ENCODE measurements at regions not wholly inside any gene's neighbourhood (a gene's known extent, or its start where the extent isn't known, plus 50 kb on each side); places are given as distances from the start of the nearest gene placed in this dataset.
"Not testable (repeated sequence)": the region's sequence is repeated elsewhere in the genome, so short reads cannot be mapped to it uniquely, and the experiment has no call there.

DNA sequence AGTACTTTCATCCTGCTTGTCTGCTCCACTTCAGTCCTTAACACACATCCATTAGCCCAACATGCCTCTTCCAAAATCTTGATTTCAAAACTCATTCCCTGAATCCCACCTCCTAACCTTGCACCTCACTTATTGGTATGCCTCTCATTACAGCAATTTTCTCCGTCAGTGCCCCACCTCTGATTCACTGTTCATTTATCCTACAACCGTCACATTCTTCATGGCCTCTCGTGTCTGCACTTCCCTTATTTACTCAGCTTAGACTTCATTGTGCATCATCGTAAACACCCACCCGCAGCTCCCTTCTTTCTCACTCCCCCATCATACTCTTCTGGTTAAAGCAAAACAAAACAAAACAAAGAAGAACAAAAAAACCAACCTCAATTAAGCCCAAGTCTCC lies 160.6 kb upstream of the HMGA2 start:
- H3K4me3 ChIP-seq (ENCODE audit: low read length) = no peak overlapping the region

DNA sequence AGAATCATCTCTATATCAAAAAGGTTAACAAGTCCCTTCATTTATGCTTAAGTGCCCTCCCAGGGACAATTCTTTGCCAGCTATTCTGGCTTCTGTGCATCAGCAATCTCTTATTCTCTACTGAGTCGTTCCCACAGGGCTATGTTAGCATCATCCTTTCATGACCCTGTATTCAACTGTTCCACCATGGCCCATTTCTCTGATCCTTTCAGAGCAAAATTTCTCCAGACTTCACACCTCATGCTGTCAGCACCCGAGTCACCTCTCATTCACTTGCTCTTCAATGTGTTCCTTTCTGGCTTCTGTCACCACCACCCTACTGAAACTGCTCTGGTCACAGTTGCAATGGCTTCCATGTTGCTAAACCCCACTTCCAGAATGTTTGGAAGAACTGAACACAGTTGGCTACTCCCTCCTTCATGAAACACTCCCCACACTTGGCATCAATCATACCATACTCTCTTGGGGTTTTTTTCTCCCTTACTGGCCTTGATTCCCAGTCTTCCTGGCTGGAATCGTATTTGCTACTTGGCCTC lies 159.5 kb upstream of the HMGA2 start:
- DNase-seq (ENCODE audit: low read depth, low spot score) = no peak

More for the DNA sequence above, 160.6 kb upstream of the HMGA2 start:
- no peak for DNase-seq (ENCODE audit: low read depth, low spot score)

DNA sequence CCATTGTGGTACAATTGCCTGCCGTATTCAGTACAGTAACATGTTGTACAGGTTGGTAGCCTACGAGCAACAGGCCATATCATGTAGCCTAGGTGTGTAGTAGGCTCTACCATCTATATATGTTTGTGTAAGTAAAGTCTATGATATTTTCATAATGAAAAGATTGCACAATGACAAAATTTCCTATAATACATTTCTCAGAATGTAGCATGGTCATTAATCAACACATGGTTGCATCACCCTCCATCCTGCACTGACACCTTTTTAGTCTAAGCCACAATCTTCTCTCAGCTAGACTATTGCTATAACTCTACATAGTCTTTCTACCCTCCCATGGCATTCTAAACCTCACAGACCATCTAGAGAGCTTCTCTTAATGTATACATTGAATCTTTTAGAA lies 158.5 kb upstream of the HMGA2 start:
- DNase-seq (ENCODE audit: low read depth, low spot score) = no peak
- H3K4me3 ChIP-seq (ENCODE audit: low read length) = no peak overlapping the region

More for the DNA sequence above, 159.5 kb upstream of the HMGA2 start:
- no peak overlapping the region for H3K4me3 ChIP-seq (ENCODE audit: low read length)

GRCh38 chr12:65666876-65667275 lies 157.4 kb upstream of the HMGA2 start:
- DNase-seq (ENCODE audit: low read depth, low spot score) = no peak
- H3K4me3 ChIP-seq (ENCODE audit: low read length) = no peak overlapping the region

DNA sequence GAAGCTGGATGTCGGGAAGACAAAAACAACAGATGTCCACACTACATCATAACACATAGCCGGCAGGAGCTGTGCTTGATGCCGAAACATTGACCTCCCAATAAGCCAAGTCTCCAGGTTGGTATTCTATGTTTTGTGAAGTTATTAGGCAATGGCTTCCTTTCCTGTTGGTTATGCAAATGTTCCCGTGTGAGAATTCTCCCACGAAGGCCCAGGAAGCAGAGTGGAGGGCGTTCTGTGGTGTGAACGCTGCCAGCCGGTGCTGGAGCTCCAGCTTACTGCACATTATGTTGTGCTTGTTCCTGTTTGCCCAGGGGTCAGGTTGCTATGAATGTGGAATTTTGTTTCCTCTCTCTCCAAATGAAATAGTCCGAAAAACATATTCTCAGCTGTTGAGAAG lies 156.4 kb upstream of the HMGA2 start:
- no peak overlapping the region for H3K4me3 ChIP-seq (ENCODE audit: low read length)
- DNase-seq (ENCODE audit: low read depth, low spot score) = no peak

DNA sequence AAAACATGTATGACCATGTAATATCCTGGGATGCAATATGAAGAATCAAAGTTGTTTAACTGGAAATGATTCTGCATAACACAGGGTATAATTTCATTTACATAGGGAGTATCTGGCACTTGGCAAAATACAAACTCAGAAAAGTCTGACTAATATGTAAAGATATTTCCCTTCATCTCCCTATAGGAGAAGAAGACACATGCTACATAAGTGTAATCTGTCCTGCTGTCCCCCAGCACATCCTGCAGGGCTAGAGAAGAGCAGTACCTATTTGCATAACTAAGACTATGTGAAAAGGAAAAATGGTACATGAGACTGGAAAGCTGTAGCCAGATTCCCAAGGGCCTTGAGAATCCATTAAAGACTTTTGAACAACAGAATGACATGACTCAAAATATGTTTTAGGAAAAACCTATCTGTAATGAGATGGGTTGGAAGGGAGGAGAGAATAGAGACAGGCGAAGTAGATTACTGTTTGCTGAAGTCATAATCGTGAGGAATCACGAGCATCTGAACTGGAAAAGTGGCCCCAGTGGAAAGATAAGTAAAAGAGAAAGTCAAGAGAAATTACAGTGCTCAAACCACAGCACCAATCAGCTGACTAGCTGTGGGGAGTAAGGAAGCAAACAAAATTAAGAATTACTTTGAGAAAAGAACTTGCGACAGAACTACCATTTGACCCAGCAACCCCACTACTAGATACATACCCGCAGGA lies 155.1 kb upstream of the HMGA2 start:
- DNase-seq (ENCODE audit: low read depth, low spot score) = no peak
- no peak overlapping the region for H3K4me3 ChIP-seq (ENCODE audit: low read length)

GRCh38 chr12:65670775-65671174 lies 153.5 kb upstream of the HMGA2 start:
- H3K4me3 ChIP-seq (ENCODE audit: low read length) = no peak overlapping the region
- DNase-seq (ENCODE audit: low read depth, low spot score) = no peak

- no peak overlapping the region for H3K4me3 ChIP-seq (ENCODE audit: low read length)
- DNase-seq (ENCODE audit: low read depth, low spot score) = no peak
Observed at GRCh38 chr12:65672441-65672840, 151.8 kb upstream of the HMGA2 start.

DNA sequence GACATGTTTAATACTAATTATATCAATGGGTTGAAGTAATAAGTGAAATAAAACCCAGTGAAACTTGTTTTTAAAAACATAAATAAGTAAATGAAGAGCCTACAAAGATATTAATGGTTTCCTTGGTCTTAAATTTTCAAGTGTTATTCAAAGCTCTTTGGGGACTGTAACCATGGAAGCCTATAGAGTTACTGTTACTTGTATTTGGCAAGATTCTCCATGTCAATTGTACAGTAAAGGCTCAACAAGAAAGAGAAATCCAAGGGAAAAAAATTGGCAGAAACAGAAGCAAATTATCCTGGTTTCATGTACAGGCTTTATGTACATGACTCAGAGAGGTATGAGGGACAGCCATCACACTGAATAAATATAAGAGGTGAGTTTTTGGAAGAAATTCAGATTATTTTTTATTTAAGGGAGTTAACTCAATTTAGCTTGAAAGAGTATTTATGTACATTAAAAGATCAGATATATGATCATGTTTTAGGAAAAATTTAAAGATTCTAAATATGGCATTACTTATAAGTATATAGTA lies 151.1 kb upstream of the HMGA2 start:
- DNase-seq (ENCODE audit: low read depth, low spot score) = no peak
- no peak overlapping the region for H3K4me3 ChIP-seq (ENCODE audit: low read length)

GRCh38 chr12:65673732-65674131 lies 150.6 kb upstream of the HMGA2 start:
- DNase-seq (ENCODE audit: low read depth, low spot score) = no peak
- no peak overlapping the region for H3K4me3 ChIP-seq (ENCODE audit: low read length)

GRCh38 chr12:65675141-65675621 lies 149.1 kb upstream of the HMGA2 start:
- no peak for DNase-seq (ENCODE audit: low read depth, low spot score)
- no peak overlapping the region for H3K4me3 ChIP-seq (ENCODE audit: low read length)

GRCh38 chr12:65678172-65678571 lies 146.1 kb upstream of the HMGA2 start:
- not testable (repeated sequence) for DNase-seq (ENCODE audit: low read depth, low spot score); H3K4me3 ChIP-seq (ENCODE audit: low read length)

DNA sequence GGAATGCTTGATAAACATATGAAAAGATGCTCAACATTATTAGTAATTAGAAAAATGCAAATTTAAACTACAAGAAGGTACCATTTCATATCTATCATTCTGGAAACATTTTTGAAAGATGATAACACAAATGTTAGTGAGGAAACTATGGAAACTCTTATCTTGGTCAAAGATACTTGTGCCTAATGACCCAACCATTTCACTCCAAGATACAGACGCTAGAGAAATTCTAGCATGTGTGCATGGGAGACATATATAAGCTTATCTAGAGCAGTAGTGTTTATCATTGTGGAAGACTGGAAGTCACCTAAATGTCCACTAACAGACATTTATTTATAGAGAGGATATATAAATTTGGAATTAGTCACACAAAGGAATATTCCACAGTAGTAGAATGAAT lies 143.1 kb upstream of the HMGA2 start:
- H3K4me3 ChIP-seq (ENCODE audit: low read length) = no peak overlapping the region
- DNase-seq (ENCODE audit: low read depth, low spot score) = no peak

GRCh38 chr12:65682112-65682511 lies 142.2 kb upstream of the HMGA2 start:
- no peak overlapping the region for H3K4me3 ChIP-seq (ENCODE audit: low read length)
- no peak for DNase-seq (ENCODE audit: low read depth, low spot score)

DNA sequence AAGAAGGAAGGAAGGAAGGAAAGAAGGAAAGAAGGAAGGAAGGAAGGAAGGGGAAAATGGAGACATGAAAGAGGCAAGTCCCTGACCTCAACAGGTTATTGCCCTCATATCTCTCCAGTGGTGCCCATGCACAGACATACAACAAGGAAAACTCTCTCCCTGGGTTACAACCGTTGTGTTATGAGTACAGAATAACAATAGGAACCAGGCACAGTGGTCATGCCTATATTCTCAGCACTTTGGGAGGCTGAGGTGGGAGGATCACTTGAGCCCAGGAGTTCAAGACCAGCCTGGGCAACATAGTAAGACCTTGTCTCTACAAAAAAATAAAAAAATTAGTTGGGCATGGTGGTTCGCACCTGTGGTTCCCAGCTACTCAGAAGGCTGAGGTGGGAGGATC lies 139.4 kb upstream of the HMGA2 start:
- DNase-seq (ENCODE audit: low read depth, low spot score) = no peak
- no peak overlapping the region for H3K4me3 ChIP-seq (ENCODE audit: low read length)

- H3K4me3 ChIP-seq (ENCODE audit: low read length) = no peak overlapping the region
- peak; percentile 6 for DNase-seq (ENCODE audit: low read depth, low spot score)
Observed at GRCh38 chr12:65685514-65685913, 138.8 kb upstream of the HMGA2 start.

DNA sequence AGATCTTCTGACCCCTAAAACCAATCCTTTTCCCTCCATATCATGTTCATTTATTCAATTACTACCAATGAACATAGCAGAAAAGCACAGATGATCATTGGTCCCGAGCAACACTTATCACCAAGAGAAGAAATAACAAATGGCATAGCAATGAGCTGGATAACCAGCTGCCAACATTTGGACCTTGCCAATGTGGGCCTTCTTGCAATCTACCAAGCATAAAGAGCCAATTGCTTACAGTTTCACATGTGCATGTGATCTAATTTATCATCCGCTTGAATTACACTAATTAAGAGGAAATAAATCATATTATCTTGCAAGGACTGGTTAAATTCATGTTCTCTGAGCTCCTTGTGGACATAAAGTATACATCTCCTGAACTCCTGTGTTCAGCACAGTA lies 134.8 kb upstream of the HMGA2 start:
- no peak for DNase-seq (ENCODE audit: low read depth, low spot score)
- no peak overlapping the region for H3K4me3 ChIP-seq (ENCODE audit: low read length)

DNA sequence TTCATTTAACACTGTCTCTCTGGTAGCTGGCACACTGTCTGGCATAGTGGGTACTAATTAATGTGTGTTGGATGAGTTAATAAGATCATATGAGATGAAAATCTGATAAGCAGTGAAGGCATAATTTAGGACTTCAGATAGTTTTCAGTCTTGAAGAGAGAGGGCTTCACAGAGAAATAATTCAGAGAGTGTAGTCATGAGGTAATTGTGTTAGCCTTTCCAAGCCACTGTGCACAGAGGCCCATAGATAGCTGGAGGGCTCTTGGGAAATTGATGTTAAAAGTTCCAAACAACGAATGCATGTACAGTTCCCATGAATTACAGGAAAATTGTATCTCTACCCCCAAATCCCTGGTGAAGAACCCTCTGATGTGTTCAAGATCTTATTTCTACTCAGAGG lies 133.8 kb upstream of the HMGA2 start:
- DNase-seq (ENCODE audit: low read depth, low spot score) = no peak
- H3K4me3 ChIP-seq (ENCODE audit: low read length) = no peak overlapping the region

DNA sequence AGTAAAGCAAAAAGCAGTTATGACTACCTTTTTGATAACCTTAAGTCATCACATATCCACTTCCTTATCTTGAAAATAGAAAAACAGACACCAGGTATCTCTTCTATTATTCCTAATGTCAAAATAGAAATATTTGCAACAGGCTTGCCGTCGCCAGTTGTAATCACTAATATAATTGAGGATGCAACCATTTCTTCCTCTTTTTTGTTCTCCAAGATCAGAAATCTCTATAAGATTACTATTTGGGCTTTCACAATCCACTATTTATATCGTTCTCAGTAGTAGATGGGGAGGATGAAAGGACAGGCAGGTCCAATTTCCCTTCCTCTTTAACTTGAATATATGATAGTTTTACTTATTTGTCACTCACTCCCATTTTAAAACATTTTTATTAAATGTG lies 130.2 kb upstream of the HMGA2 start:
- H3K4me3 ChIP-seq (ENCODE audit: low read length) = no peak overlapping the region
- no peak for DNase-seq (ENCODE audit: low read depth, low spot score)

DNA sequence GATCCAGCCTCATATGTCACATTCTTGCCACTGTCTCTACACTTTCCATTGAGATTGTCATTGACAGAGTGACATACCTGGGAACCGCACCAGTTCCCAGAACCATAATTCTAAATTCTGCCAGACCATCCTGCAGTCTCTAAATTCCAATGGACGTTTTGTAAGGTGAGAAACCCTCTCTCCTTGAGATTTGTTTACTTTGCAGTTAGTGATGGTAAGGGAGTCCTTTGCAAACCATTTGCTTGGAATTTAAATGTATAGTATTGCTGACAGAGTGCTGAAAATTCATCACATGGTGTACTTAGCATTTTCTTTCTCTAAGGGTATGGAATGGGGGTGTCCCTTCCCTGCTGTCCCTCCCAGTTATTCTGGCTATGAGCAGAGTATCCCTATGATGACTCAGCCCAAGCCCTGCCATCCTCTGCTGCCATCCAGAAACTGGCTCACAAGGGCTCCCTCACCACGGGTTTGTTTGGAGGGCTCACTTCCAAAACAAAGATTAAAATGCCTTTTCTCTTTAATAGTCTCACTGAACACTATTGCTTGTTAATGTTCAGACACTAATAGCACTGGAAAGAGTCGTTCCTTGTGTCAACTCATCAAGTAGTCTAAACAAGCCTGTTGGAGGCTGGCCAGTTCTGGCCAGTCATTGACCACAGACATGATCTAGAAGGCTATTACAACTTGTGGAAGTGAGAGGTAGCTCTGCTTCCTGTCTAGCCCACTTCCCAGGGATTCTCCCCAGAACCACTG lies 129.0 kb upstream of the HMGA2 start:
- H3K4me3 ChIP-seq (ENCODE audit: low read length) = no peak overlapping the region
- DNase-seq (ENCODE audit: low read depth, low spot score) = no peak

Measured in Jurkat, Clone E6-1 (cell line).